ENCODE measurements at regions not wholly inside any gene's neighbourhood (a gene's known extent, or its start where the extent isn't known, plus 50 kb on each side); places are given as distances from the start of the nearest gene placed in this dataset.
A peak's percentile ranks its signal among the peaks of the same experiment; 100 is the strongest.
"Not testable (repeated sequence)": the region's sequence is repeated elsewhere in the genome, so short reads cannot be mapped to it uniquely, and the experiment has no call there.

DNA sequence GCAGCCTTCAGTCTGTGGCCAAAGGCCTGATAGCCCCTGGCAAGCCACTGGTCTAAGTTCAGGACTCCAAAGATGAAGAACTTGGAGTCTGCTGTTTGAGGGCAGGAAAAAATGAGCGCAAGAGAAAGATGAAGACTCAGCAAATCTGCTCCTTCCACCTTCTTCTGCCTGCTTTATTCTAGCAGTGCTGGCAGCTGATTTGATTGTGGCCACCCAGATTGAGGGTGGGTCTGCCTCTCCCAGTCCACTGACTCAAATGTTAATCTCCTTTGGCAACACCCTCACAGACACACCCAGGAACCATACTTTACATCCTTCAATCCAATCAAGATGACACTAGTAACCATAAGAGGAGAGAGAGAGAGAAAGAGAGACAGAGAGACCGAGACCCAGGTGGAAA lies 127.6 kb downstream of the UTP18 start:
- no peak for DNase-seq (ENCODE audit: low read depth)

DNA sequence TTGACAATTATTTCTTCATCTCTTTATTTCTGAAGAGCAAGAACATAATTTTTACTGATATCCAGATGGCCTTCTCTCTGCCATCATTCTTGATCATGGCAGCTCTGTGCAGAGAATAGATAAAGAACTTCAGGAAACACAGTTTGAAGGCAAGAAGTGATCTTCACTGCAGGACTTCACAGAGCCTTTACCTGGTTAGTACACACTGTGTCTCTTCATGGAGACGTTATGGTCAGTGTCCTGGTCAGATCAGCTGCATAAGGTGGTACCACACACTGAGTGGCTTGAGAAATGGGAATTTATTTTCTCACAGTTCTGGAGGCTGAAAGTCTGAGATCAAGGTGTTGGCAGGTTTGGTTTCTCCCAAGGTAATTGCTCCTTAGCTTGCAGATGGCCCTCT lies 129.5 kb downstream of the UTP18 start:
- DNase-seq (ENCODE audit: low read depth), result no peak

DNA sequence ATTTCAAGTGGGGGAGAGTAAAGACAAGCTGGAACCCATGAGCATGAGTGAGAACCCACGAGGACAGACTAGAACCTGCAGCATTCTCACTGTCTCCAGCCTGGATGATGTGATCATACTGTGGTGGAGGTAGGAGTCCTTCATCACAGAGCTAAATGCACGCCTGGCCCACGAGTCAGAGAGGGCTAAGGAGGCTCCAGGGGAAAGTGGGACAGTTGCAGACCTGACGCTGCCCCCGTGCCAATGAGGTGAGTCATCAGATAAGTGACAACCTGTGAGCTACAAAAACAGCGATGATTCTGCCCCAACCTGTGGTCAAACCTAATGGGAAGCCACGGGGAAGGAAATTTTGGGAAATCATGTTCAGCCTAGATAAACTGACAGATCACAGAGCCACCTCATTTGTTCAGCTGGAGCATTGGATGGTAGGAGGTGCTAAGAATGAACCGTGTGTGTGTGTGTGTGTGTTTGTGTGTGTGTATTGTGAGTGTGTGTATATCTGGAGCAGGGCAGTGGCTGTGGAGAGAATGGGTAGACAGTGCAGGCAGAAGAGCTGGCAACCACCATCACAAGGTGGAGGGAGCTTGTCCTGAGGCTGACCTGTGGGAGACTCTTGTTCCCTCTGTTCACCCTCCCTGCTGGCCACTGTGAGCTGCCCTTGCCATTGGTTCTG lies 131.8 kb downstream of the UTP18 start:
- DNase-seq (ENCODE audit: low read depth), result no peak

DNA sequence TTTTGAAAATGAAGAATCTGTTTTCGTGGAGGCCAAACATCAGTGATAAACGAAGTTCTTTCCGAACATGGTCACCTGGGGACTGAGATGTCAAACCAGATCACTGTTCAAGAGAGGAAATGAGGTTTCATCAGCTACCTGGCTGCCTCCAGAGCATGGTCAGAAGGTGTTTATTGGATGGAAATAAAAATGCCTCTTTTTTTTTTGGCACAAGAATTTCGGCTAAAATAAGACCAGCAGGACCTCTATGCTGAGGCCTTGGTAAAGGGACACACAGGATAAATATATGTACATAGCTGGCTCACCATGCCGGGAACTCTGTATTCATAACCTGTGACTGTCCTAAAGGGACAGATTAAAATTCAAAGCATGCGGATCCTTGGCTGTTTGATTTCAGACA lies 135.3 kb downstream of the UTP18 start:
- no peak for DNase-seq (ENCODE audit: low read depth)

DNA sequence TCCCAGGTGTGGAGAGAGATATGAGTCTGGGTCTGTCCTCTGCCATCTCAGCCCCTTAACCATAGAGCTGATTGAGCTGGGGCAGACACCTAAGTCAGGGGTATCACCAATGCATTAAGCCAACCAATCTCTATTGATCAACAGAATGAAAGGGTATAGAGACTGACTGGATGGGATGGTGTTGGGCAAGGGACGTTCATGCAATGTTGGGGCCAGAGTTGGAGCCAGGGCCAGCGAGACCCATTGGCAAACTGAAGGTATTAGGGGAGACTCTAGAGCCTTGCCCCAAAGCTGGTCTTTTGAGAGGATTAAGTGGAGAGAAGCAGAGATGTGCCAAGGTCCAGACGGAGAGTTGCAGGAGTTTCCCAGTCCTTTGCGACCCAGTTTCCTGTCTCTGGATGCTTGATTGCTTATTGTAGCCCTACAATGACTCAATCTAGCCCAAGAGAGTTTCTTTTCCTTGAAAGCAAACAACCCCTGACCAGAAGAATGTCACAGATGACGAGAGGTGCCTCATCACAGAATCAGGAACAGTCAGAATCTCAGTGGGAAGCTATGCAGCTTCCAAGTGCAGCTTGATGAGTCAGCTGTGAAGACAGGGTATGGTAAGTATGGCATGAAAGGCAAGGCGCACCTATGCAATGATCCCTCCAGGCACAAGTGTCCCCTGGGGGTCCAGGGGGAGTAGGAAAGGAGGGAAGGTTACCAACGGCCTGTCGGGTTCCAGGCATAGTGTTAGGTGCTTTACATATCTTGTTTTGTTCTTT lies 137.2 kb downstream of the UTP18 start:
- no peak for DNase-seq (ENCODE audit: low read depth)

DNA sequence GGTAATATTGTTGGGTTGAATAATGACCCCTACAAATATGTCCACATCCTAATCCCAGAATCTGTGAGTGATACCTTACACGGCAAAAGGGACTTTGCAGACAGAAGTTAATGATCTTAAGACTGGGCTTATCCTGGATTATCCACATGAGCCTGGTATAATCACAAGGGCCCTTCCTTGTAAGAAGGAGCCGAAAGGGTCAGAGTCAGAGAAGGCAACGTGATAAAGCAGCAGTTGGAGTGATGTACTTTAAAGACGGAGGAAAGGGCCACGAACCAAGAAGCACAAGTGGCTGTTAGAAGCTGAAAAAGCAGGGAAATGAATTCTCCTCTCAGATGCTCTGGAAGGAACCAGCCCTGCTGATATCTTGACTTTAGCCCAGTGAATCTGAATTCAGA lies 137.8 kb downstream of the UTP18 start:
- no peak for DNase-seq (ENCODE audit: low read depth)

DNA sequence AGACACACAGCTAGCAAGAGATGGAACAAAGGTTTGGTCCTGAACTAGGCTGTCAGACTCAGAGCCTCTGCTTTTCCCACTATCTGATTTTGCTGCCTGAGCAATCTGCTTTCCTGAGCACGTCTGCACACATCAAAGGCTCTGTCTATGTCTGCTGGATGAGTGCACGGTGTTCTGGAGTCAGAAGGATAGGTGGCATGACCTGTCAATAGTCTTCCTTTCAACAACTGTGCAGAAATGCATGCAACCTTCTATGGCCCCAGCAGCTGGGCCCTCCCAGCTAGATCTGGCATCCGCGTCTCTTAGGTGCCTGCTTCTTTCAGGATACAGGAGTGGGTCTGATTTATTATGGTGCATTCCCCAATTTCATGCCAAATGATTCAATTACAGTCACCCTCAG lies 138.3 kb downstream of the UTP18 start:
- no peak for DNase-seq (ENCODE audit: low read depth)

DNA sequence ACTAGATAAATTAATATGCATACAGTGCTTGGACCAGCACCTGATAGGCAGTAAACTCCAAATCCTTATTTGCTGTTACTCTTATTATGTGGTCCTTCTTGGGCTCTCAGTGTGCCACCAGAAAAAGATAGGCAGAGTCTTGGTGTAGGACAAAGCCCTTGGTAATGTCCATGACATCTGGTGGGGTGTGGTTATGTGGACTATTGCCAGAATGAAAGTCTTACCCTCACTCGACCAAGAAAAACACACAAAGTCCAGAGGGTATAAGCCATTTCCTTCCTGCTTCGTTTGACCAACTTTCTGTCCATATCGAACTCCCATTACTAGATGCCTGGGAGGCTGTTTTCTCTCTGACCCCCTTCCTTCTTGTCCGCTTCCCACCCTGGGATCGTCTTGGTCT lies 140.9 kb downstream of the UTP18 start:
- no peak for DNase-seq (ENCODE audit: low read depth)

DNA sequence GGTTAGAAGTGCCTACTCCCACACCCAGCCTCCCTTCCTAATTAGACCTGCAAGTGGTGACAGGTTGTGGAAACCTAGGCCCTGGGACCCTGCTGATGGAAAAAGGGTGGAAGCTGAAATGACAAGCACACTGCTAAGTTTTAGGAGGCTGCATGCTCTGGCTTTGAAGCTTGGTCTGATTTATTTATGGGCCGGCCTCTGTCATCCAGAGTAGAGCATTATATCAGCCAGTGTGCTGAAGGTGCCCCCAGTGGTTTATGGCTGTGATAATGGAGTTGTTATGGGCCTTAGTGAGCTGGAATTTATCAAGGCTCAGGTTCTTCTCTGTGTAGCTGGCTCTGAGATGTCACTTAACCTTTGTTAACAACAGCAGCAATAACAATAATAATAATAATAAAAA lies 142.6 kb downstream of the UTP18 start:
- no peak for DNase-seq (ENCODE audit: low read depth)

DNA sequence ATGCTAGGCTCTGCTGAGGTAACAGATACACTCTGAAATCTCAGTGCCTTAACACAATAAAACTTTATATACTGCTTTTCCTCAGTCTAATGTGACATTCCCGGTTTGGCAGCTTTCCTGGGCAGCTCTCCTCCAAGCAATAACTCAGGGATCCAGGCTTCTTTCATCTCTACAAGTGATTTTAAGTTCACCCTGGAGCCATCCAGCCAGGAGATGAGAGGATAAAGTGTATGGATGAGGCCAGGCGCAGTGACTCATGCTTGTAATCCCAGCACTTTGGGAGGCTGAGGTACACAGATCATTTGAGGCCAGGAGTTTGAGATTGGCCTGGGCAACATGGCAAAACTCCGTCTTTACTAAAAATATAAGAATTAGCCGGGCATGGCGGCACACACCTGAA lies 147.2 kb downstream of the UTP18 start:
- no peak for DNase-seq (ENCODE audit: low read depth)

DNA sequence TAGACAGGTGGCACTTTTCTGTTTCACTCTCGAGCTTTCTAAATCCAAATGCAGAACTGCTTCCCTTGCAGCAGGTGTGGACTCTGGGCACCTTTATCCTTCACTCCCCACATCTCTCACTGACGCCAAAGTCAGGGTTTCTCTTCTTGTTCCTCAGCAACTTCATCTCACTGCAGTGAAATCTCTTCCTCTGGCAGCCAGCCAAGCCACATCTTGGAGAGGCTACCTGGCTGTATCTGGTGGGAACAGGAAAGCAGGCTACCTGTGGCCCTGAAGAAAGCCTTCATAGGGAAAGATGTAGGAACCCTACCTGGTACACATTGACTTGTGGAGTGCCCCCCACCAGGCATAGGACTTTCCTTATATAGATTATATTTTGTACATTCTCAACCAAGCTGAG lies 159.1 kb downstream of the UTP18 start:
- DNase-seq (ENCODE audit: low read depth), result no peak

DNA sequence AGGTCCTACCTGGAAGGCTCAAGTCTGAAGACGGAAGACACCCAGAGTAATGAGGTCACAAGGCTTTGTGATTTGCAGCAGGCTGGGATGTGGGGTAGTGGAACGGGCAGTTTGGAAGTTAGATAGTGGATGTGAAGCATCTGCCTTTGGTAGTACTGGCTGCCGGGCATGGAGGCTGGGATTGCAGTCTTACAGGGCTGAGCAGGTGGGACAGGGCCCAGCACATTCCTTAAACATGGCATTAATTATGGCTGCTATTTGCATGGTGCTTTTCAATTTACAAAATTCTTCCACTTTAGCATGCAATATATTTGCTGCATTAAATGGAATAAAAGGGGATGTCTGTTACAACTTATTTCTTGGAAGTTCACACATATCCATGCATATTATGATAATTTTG lies 161.2 kb downstream of the UTP18 start:
- no peak for DNase-seq (ENCODE audit: low read depth)

DNA sequence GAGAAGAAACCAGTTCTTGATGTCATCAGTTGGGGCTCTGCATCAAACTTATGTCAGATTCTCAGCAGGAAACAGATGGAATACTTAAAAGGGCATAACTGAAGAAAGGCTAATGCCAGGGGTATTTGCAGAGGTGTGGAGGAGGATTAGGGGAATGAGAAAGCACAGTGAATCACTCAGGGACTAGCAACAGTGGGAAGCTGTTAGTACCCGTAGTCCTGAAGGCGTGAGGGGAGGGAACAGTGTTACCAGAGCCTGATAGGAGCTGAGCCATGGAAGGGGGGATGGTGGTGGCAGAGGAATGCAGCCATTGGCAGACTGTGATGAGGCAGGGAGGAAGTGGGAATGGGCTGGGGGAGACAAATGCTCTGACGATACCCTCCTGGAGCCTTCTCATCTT lies 162.3 kb downstream of the UTP18 start:
- DNase-seq (ENCODE audit: low read depth), result no peak

DNA sequence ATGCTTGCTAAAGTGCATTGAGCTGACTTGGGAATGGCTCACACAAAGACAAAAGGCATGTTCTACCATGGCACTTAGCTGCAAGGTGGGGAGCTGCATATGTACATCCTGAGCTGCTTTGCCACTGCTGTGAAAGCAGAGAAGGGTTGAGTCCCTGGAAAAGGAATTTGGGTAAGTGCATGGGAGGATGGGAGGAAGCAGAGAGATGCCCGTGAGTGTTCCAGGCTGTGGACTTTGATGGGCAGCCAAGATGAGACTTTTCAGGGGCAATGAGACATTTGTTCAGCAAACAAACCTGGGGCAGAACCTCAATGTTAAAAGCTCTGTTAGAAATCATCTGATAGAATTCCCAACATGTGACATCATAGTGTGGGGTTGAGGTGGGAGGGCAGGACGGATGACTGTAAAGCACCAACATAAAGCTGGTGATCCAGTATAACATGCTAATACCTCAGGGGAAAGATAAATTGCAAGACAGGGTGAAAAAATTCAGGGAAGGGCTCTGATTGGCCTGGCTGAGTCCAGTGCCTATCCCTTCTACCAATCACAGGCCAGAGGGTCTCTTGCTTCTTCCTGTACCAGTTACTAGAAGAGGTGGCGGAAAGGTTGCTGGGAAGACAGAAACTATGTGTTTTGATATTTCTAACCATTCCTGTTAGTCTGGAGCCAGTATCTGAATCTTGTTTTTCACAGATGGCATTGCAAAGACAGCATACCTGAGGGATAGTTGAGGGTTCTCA lies 163.2 kb downstream of the UTP18 start:
- no peak for DNase-seq (ENCODE audit: low read depth)

DNA sequence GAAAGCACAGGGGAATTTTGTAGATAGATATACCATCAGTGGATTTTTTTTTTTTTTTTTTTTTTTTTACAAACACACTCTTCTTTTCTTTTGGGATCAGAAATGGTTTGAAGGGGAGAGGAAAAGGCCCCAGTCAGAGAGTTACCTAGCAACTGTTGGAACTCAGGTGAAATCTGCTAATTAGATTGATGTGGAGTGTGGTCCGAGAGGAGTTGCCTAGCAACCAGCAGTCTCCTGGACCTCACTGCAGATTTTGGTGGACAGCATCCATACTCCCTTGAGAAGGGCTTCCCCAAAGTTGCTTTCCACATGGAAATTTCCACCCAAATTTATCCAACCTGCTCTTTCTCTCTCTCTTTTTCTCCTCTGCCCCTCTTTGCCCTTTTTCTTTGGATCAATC lies 165.4 kb downstream of the UTP18 start:
- no peak for DNase-seq (ENCODE audit: low read depth)

DNA sequence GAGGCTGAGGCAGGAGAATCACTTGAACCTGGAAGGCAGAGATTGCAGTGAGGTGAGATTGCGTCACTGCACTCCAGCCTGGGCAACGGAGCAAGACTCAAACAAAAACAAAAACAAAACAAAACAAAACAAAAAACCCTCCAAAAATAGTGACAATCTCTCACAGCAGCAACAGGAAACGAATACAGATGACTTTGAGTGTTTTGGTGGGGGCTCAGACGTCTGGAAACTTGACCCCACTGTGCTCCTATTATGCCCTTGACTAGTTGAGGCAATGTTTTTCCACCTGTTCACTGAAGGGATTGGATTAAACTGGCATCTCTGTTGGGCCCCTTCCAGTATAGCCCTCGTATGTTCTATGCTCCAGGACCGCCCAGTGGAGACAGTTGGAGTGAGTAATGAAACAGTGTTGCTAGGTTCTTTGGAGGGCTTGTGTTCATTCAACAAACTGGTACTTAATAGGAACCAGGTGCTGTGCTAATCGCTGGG lies 167.0 kb downstream of the UTP18 start:
- no peak for DNase-seq (ENCODE audit: low read depth)

DNA sequence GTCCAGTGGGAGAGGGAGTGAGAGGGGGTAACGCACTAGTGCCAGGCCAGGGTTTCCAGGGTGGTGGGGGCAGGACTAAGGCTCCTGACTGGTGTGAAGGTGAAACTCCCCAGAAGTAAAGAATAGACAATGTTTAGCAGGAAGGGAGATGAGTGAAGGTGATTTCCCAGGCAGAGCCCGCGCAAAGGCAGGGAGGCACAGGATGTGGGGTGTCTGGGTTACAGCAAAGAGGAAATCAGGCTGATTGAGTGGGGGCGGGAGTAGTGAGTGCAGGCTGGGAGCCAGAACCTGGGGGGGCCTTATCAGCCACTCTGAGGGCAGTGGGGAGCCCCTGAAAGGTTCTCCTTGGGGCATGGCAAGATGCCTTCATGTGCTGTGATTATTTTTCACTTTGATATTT lies 167.5 kb downstream of the UTP18 start:
- peak; percentile 50 for DNase-seq (ENCODE audit: low read depth)

DNA sequence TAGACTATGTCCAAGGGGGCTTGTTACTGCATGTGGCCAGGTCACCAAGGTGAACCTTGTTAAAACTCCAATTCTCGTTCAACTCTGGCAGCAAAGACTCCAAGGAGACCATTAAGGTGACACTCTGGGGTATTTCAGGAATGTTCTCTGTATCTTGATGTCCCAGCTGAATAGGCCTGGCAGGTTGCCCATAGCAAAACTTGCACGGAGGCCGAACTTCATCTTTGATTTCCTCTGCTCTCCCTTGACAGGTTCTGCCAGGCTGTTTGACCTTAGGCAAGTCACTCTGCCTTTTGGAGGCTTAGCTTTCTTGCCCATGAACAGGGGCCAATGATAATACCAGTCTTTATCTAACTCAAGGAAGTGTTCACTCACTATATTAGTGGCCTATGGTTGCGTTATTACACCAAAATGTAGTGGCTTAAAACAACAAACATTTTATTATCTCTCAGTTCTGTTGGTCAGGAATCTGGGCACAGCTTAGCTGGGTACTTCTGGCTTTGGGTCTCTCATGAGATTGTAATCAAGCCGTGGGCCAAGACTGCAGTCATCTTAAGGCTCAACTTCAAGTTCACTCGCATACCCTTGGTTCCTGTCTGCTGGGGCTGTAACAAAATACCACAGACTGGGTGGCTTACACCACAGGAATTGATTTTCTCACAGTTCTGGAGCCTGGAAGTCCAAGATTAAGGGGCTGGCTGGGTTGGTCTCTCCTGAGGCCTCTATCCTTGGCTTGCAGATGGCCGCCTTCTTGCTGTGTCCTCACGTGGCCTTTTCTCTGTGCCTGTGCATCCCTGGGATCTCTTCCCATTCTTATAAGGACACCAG lies 168.5 kb downstream of the UTP18 start:
- DNase-seq (ENCODE audit: low read depth), result no peak

DNA sequence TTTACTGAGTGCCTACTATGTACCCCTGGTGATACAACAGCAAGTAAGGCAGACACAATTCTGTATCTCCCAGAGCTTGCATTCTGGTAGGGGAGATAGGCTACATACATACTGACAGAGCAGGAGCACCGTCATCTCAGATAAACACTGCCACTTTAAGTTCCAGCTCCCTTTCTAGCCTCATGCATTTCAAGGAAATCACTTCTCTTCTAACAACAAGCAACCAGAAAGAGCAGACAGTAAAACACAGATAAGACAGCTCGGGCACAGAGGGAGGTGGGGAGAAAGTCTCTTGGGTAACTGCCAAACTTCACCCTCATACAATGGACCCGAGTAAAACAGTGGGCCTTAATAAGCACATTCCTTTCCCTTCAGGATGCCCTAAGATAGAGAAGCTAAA lies 169.6 kb downstream of the UTP18 start:
- not testable (repeated sequence) for DNase-seq (ENCODE audit: low read depth)

DNA sequence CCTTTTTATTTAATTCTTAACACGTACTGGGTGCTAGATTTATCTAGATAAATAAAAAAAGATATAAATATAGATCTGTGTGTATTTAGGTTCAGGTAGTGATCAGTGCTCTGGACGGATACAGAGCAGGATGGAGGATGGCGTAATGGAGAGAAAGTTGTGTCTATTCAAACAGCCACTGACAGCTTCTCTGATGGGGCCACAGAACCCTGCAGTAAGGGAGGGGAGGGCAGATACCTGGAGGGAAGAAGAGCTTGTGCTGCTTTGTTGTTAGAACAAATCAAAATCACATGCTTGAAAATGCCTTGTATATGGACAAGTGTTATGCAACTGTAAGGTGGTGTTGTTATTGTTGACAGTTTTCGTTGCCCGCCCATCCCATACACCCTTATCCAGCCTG lies 170.2 kb downstream of the UTP18 start:
- DNase-seq (ENCODE audit: low read depth), result no peak

DNA sequence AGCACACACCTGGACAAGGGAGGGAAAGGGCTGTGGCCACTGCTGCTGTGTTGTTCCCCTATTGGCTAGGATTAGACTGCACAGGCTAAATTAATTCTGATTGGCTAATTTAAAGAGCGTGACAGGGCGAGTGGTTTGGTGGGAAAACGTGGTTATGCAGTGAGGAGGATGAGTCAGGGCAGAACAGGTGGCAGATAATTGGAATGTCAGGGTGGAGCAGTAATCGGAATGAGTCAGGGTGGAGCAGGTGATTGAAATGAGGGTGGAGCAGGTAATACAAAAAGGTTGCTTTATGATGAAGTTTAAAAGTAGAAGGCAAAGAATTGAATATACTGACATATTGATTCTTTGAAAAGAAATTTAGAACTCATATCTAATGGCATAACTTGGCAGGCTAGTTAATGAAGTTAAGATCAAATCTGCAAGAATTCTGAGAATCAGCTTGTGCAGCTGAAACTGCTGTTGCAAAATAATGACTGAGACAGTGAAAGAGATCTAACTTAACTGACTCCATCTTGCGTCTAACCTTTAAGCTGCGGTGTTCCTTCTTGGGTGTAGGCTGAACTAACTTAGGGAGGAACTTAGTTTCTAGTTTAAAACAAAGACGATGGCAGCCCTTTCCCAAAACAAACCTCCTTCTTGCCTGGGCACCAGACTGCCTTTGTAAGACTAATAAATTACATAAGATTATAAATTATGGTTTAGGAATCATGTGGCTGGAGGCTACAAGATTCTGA lies 174.3 kb downstream of the UTP18 start:
- no peak for DNase-seq (ENCODE audit: low read depth)

DNA sequence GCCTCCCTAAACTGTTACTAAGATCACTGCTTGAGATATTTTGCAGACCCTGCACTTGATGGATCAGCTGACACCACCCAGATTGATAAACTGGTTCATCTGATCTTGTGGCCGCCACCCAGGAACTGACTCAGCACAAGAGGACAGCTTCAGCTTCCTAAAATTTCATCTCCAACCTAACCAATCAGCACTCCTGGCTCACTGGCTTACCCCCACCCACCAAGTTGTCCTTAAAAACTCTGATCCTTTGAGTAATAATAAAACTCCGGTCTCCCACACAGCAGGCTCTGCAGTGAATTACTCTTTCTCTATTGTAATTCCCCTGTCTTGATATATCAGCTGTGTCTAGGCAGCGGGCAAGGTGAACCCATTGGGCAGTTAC lies 174.8 kb downstream of the UTP18 start:
- DNase-seq (ENCODE audit: low read depth), result no peak

Data from activated T-cell treated with anti-CD3 and anti-CD28 coated beads for 1 hour (primary cell).